Neuronal stem cell (in vitro differentiated cells): ENCODE measurements at regions not wholly inside any gene's neighbourhood (a gene's known extent, or its start where the extent isn't known, plus 50 kb on each side); places are given as distances from the start of the nearest gene placed in this dataset.
A peak's percentile ranks its signal among the peaks of the same experiment; 100 is the strongest.

Experiments used
- DNase-seq: peaks from one replicate; pipeline ENCODE4 v3.0.0-alpha.2; 2013; ENCODE audit warnings: low spot score
- H2AFZ ChIP-seq: one replicate; pipeline ENCODE4 v1.6.1; 2013; ENCODE audit warnings: mild to moderate bottlenecking, low read length, inconsistent platforms
- H2AK5ac ChIP-seq: 2 replicates; pipeline ENCODE4 v1.6.1; 2013; ENCODE audit warnings: low read depth, mild to moderate bottlenecking, inconsistent platforms, low read length, moderate library complexity, mixed read lengths
- H2BK120ac ChIP-seq: 2 replicates; pipeline ENCODE4 v1.6.1; 2013; ENCODE audit warnings: low read depth, mild to moderate bottlenecking, inconsistent platforms, low read length, moderate library complexity, mixed read lengths
- H2BK12ac ChIP-seq: one replicate; pipeline ENCODE4 v1.6.1; 2013; ENCODE audit warnings: low read length, inconsistent platforms
- H2BK15ac ChIP-seq: 2 replicates; pipeline ENCODE4 v1.6.1; 2013; ENCODE audit warnings: mild to moderate bottlenecking, low read length, inconsistent platforms, mixed read lengths
- H2BK5ac ChIP-seq: one replicate; pipeline ENCODE4 v1.6.1; 2013; ENCODE audit warnings: inconsistent platforms, mild to moderate bottlenecking, low read length, moderate library complexity
- H3K14ac ChIP-seq: one replicate; pipeline ENCODE4 v1.6.1; 2013; ENCODE audit warnings: low read length, inconsistent platforms
- H3K18ac ChIP-seq: 2 replicates; pipeline ENCODE4 v1.6.1; 2013; ENCODE audit warnings: low read length, inconsistent platforms
- H3K23ac ChIP-seq: 2 replicates; pipeline ENCODE4 v1.6.1; 2013; ENCODE audit warnings: low read depth, mild to moderate bottlenecking, mixed read lengths, low read length, inconsistent platforms; ENCODE audit not compliant: poor library complexity
- H3K27ac ChIP-seq: replicated peaks from 3 replicates; pipeline ENCODE4 v1.5.1; 2013; ENCODE audit warnings: low read length, inconsistent platforms
- H3K27me3 ChIP-seq, 3 experiments: 2 replicates each; pipeline ENCODE4 v1.6.1; 2013; ENCODE audit warnings: low read length in 3 of 3, mild to moderate bottlenecking in 2 of 3, inconsistent platforms in 1 of 3, low read depth in 1 of 3, mixed read lengths in 1 of 3, moderate library complexity in 1 of 3; ENCODE audit not compliant: control insufficient read depth in 3 of 3, insufficient read depth in 3 of 3
- H3K36me3 ChIP-seq, 2 donors: replicated peaks in 1 of 2; 2 replicates each; pipeline ENCODE4 v1.6.1; 2013; ENCODE audit warnings: low read length in 2 of 2; ENCODE audit not compliant: control insufficient read depth in 2 of 2, insufficient read depth in 2 of 2
- H3K4ac ChIP-seq: 2 replicates; pipeline ENCODE4 v1.6.1; 2013; ENCODE audit warnings: inconsistent platforms, mild to moderate bottlenecking, low read length, moderate library complexity
- H3K4me1 ChIP-seq, 2 donors: 1 replicate in 1 of 2; 2 replicates in 1 of 2; pipeline ENCODE4 v1.6.1; 2013; ENCODE audit warnings: low read length in 2 of 2, low read depth in 1 of 2; ENCODE audit not compliant: control insufficient read depth in 2 of 2, insufficient read depth in 1 of 2
- H3K4me2 ChIP-seq: one replicate; pipeline ENCODE4 v1.6.1; 2013; ENCODE audit warnings: mild to moderate bottlenecking, low read length, inconsistent platforms; ENCODE audit not compliant: insufficient read depth, poor library complexity, severe bottlenecking
- H3K4me3 ChIP-seq, 2 donors: 2 replicates each; pipeline ENCODE4 v1.5.1; 2013; ENCODE audit warnings: low read length in 2 of 2, mild to moderate bottlenecking in 2 of 2, inconsistent platforms in 1 of 2, moderate library complexity in 1 of 2
- H3K79me1 ChIP-seq: one replicate; pipeline ENCODE4 v1.6.1; 2013; ENCODE audit warnings: low read depth, mild to moderate bottlenecking, inconsistent platforms, low read length, moderate library complexity
- H3K9ac ChIP-seq: one replicate; pipeline ENCODE4 v1.6.1; 2013; ENCODE audit warnings: mild to moderate bottlenecking, low read depth, low read length, inconsistent platforms; ENCODE audit not compliant: poor library complexity
- H3K9me3 ChIP-seq, 2 donors: replicated peaks in 1 of 2; 2 replicates each; pipeline versions ENCODE3 to v1.6.1; 2013; ENCODE audit warnings: low read length in 2 of 2, mild to moderate bottlenecking in 2 of 2, inconsistent platforms in 1 of 2, low read depth in 1 of 2, mixed read lengths in 1 of 2, moderate library complexity in 1 of 2; ENCODE audit not compliant: control insufficient read depth in 2 of 2, insufficient read depth in 1 of 2
- H4K8ac ChIP-seq: one replicate; pipeline ENCODE4 v1.6.1; 2013; ENCODE audit warnings: low read depth, mild to moderate bottlenecking, inconsistent platforms, low read length, moderate library complexity
- H4K91ac ChIP-seq: one replicate; pipeline ENCODE4 v1.6.1; 2013; ENCODE audit warnings: low read length, low read depth, mild to moderate bottlenecking, inconsistent platforms; ENCODE audit not compliant: poor library complexity
- WGBS, 2 donors: extraction: QIAGEN DNeasy Blood & Tissue Kit; methylation state at CpG; one replicate each; pipeline ENCODE4 v1.1.7; 2013; ENCODE audit warnings: missing lambda C conversion rate in 2 of 2, mixed read lengths in 1 of 2; ENCODE audit not compliant: insufficient read length in 2 of 2, insufficient replicate concordance in 1 of 2; ENCODE audit errors: extremely low coverage in 2 of 2; 5-methylcytosine and 5-hydroxymethylcytosine counted together

DNA sequence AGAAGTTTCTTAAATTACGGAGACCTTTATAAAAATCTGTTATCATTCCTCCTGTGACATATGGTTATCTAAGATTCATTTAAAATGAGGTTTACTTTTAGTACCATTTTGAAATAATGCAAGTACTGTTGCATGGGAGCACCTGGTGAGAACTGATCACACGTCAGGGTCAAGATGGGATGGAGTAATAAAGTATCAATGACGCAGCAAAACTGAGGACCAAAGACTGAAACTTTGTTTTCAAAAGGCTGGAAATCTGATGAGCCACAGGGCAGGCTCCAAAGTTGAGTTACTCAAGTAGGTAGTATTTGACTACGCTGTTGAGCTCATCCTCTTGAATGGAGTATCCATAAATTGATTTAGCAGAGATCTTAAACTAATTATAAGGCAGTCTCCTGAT lies 411.9 kb upstream of the ZNF804A start:
- Histone ChIP-seq H2AK5ac (no peak overlapping the region), H3K23ac (no peak overlapping the region)
- no peak for DNase-seq

DNA sequence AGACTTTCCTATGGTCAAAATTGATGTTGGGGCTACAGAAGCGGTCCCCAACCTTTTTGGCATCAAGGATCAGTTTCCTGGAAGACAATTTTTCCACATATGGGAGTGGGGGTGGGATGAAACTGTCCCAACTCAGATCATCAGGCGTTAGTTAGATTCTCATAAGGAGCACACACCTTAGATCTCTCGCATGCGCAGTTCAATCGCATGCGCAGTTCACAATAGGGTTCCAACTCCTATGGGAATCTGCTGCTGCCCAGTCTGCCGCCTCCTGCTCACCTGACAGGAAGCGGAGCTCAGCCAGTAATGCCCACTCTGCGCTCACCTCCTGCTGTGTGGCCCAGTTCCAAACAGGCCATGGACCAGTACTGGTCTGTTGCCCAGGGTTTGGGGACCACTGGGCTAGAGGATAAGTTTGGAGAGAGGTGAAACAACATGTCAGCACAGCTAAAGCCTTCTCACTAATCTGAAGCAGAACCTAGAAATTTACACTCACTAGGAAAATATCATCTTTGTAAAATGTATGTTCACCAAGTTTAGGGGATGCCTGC lies 410.8 kb upstream of the ZNF804A start:
- H3K4me3 ChIP-seq = peak overlapping the region in 1 of 2 donors; percentile 52
- no peak overlapping the region for H2BK15ac ChIP-seq
- DNase-seq = no peak
- no peak overlapping the region for H3K18ac ChIP-seq
- H3K4me1 ChIP-seq = no peaks in the 10 kb centered on the region
- no peaks in the 10 kb centered on the region for H3K27me3 ChIP-seq
- H2AFZ ChIP-seq = no peak overlapping the region
- H3K4ac ChIP-seq = no peak overlapping the region
- H2BK120ac ChIP-seq = no peak overlapping the region
- no peaks in the 10 kb centered on the region for H3K36me3 ChIP-seq
- no peak overlapping the region for H3K23ac ChIP-seq
- no peaks in the 10 kb centered on the region for H3K79me1 ChIP-seq
- no peak overlapping the region for H2BK12ac ChIP-seq
- no peak overlapping the region for H3K4me2 ChIP-seq
- H3K27ac ChIP-seq = no peak overlapping the region
- no peak overlapping the region for H3K14ac ChIP-seq
- no peak overlapping the region for H2BK5ac ChIP-seq
- no peak overlapping the region for H4K91ac ChIP-seq
- no peak overlapping the region for H3K9ac ChIP-seq
- H3K9me3 ChIP-seq = no peaks in the 10 kb centered on the region
- WGBS, 2 donors = no CpG with 5 or more reads among the region's 9 CpGs
- H2AK5ac ChIP-seq = no peak overlapping the region
- H4K8ac ChIP-seq = no peak overlapping the region

More for the DNA sequence above, 411.9 kb upstream of the ZNF804A start:
- Histone ChIP-seq H3K18ac (no peak overlapping the region), H3K4me2 (no peak overlapping the region), H3K4me1 (no peaks in the 10 kb centered on the region), H2AFZ (no peak overlapping the region), H3K9me3 (no peaks in the 10 kb centered on the region), H2BK12ac (no peak overlapping the region), H3K9ac (no peak overlapping the region), H3K27ac (no peak overlapping the region), H2BK15ac (no peak overlapping the region), H3K27me3 (no peaks in the 10 kb centered on the region), H4K8ac (no peak overlapping the region), H3K14ac (no peak overlapping the region), H3K36me3 (no peaks in the 10 kb centered on the region), H3K79me1 (no peaks in the 10 kb centered on the region), H2BK120ac (no peak overlapping the region), H2BK5ac (no peak overlapping the region), H4K91ac (no peak overlapping the region), H3K4me3 (no peak overlapping the region), H3K4ac (no peak overlapping the region)
- no CpG with 5 or more reads among the region's 4 CpGs for WGBS, 2 donors

DNA sequence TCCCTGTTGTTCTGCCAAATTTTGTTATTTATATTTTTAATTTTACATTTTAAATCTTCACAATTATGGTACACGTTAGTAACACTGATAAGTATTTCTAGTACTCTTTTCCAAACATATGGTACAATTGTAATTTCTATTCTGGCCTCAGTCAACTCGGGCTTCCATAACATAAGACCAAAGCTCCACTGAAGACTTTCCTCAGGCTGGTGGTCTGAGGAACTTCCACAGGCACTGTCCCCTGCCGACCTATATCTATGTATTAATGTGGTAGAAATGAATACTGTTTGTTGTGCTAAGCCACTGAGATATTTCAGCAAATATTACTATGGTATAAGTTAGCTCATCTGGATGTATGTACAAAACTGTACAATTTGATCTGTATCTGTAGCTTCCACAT lies 407.6 kb upstream of the ZNF804A start:
- H2BK15ac ChIP-seq = no peak overlapping the region
- H3K36me3 ChIP-seq = no peaks in the 10 kb centered on the region
- H3K4me2 ChIP-seq = no peak overlapping the region
- H3K4ac ChIP-seq = no peak overlapping the region
- no peak overlapping the region for H2AK5ac ChIP-seq
- H2BK12ac ChIP-seq = no peak overlapping the region
- H3K18ac ChIP-seq = no peak overlapping the region
- H3K9ac ChIP-seq = no peak overlapping the region
- H3K9me3 ChIP-seq = no peaks in the 10 kb centered on the region
- H3K27ac ChIP-seq = no peak overlapping the region
- H3K27me3 ChIP-seq = no peaks in the 10 kb centered on the region
- H2AFZ ChIP-seq = no peak overlapping the region
- DNase-seq = no peak
- no peak overlapping the region for H2BK5ac ChIP-seq
- no peak overlapping the region for H3K14ac ChIP-seq
- no peak overlapping the region for H3K23ac ChIP-seq
- H3K4me3 ChIP-seq = no peak overlapping the region
- H3K4me1 ChIP-seq = no peaks in the 10 kb centered on the region
- H2BK120ac ChIP-seq = no peak overlapping the region
- no peaks in the 10 kb centered on the region for H3K79me1 ChIP-seq
- H4K91ac ChIP-seq = no peak overlapping the region
- no CpG with 5 or more reads among the region's 3 CpGs for WGBS, 2 donors
- H4K8ac ChIP-seq = no peak overlapping the region

DNA sequence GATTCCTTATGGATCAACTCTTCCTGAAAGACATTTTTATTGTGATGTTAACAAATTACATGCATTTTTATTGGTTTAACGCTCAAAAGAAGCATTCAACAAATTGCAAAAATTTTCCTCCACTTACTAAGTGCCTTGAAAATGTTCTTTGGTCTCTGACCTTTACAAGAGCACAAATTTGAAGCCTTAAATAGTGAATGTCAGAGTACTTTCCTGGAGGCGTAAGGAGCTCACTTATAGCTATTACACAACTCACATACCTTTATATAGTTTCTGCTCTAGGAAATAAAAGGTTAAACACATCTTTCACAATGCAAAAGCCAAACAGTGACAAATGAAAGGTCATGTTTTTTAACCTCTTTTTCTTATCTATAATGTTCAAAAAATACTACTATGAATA lies 405.7 kb upstream of the ZNF804A start:
- Histone ChIP-seq H3K27me3 (no peaks in the 10 kb centered on the region), H4K91ac (no peak overlapping the region), H2AK5ac (no peak overlapping the region), H2BK120ac (no peak overlapping the region), H4K8ac (no peak overlapping the region), H3K14ac (no peak overlapping the region), H2BK5ac (no peak overlapping the region), H2AFZ (no peak overlapping the region), H3K4me1 (no peaks in the 10 kb centered on the region), H3K4me3 (no peak overlapping the region), H3K4me2 (no peak overlapping the region), H2BK15ac (no peak overlapping the region), H3K9ac (no peak overlapping the region), H3K9me3 (no peaks in the 10 kb centered on the region), H3K36me3 (no peaks in the 10 kb centered on the region), H3K4ac (no peak overlapping the region), H3K23ac (no peak overlapping the region), H3K79me1 (no peaks in the 10 kb centered on the region), H3K18ac (no peak overlapping the region), H2BK12ac (no peak overlapping the region), H3K27ac (no peak overlapping the region)
- WGBS, 2 donors = no CpG with 5 or more reads among the region's 2 CpGs
- no peak for DNase-seq
